ENCODE measurements at regions not wholly inside any gene's neighbourhood (a gene's known extent, or its start where the extent isn't known, plus 50 kb on each side); places are given as distances from the start of the nearest gene placed in this dataset.

DNA sequence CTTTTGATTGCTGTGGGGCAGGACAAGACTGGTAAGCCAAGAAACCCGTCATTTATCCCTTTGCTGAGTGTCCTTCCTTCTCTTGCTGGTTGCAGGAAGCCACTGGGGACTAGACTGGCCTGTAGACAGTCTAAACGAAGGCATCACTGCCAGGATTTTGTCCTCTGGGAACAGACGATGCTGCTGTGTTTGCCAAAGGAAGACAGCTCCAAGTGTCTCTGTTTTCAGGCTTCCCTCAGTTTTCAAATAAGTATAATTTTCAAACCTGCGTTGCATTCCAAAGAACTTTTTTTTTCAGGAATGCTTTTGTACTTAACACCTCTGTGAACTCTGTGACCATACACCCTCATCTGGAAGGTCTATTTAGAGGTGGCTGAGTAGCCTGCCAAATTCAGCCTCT, 269.4 kb downstream of the HLX start:
- TF ChIP-seq POLR2A (IDR thresholded peaks at IDR 0.05) (no peak), CTCF (IDR thresholded peaks at IDR 0.05 in 4 of 5, conservative IDR thresholded peaks at IDR 0.05 in 1 of 5) (no peak)
- peak in 1 of 2 donors; percentile 24 for ATAC-seq
- DNase-seq: peak in 1 of 2 donors; percentile 17
- in situ Hi-C loops (cut with MboI; ENCODE audit: low sequenced_read_pairs in 4 of 4) (no loop called here), intact Hi-C loops (cut with DNase I; ENCODE audit: low total_unique reads) (no loop called here)
- H3K4me1 ChIP-seq: no peaks in the 10 kb centered on the region
- H3K9me3 ChIP-seq: no peaks in the 10 kb centered on the region
- no peaks in the 10 kb centered on the region for H3K27me3 ChIP-seq
- no peaks in the 10 kb centered on the region for H3K36me3 ChIP-seq
- no peak overlapping the region for H3K27ac ChIP-seq
- H3K4me3 ChIP-seq: no peak overlapping the region

- TF ChIP-seq POLR2A (IDR thresholded peaks at IDR 0.05) (no peak), CTCF (IDR thresholded peaks at IDR 0.05 in 4 of 5, conservative IDR thresholded peaks at IDR 0.05 in 1 of 5) (no peak)
- peak; percentile 58 to 75 for ATAC-seq
- H3K27ac ChIP-seq: no peak overlapping the region
- in situ Hi-C loops (cut with MboI; ENCODE audit: low sequenced_read_pairs in 4 of 4) (no loop called here), intact Hi-C loops (cut with DNase I; ENCODE audit: low total_unique reads) (no loop called here)
- no peaks in the 10 kb centered on the region for H3K36me3 ChIP-seq
- no peaks in the 10 kb centered on the region for H3K27me3 ChIP-seq
- H3K4me1 ChIP-seq: no peaks in the 10 kb centered on the region
- DNase-seq: no peak
- no peak overlapping the region for H3K4me3 ChIP-seq
- no peaks in the 10 kb centered on the region for H3K9me3 ChIP-seq
These were observed 269.9 kb downstream of the HLX start for GRCh38 chr1:221149111-221149510.

DNA sequence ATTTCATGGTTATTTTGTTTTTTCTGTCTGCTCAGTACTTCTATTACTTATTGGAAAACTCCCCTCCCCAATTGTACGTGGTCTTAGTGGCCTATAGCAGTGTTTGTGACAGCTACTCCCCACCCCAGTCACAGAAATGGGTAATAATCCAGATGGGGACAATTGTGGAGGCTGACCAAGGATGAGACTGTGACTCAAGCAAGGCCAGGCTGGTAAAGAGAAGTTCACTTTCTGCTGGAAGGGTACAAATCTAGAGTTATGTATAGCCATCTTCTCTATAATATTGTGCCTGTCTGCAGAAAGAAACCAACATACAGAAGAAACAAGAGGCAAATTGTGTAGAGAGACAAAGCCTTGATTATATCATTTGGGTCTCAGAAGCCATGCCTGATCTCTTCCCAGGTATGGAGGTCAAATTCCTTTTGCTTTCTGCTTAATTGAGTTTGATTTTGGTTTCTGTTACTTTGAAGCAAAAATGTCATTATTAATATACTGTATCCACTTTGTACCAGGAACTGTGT, 270.4 kb downstream of the HLX start:
- no peak for TF ChIP-seq CTCF (IDR thresholded peaks at IDR 0.05 in 4 of 5, conservative IDR thresholded peaks at IDR 0.05 in 1 of 5)
- no peak for TF ChIP-seq POLR2A (IDR thresholded peaks at IDR 0.05)
- intact Hi-C loops (cut with DNase I; ENCODE audit: low total_unique reads): no loop called here

DNA sequence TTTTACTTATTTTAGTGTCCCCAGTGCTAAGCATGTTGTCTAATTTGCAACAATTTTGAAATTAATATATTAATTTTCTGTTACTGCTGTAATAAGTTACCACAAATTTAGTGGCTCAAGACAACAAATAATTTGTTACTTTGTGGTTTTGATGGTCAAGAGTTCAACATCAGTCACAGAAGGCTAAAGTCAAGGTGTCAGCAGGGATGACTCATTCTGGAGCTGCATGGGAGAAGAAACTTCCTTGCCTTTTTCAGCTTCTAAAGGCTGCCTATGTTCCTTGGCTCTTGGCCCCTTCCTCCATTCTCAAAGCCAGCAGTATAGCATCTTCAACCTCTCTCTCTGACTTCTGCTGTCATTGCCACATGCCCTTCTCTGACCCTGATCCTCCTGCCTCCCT, 271.8 kb downstream of the HLX start:
- H3K36me3 ChIP-seq: no peaks in the 10 kb centered on the region
- no peak for TF ChIP-seq POLR2A (IDR thresholded peaks at IDR 0.05)
- in situ Hi-C loops (cut with MboI; ENCODE audit: low sequenced_read_pairs in 4 of 4): no loop called here
- H3K4me1 ChIP-seq: no peaks in the 10 kb centered on the region
- no peak overlapping the region for H3K4me3 ChIP-seq
- intact Hi-C loops (cut with DNase I; ENCODE audit: low total_unique reads): no loop called here
- DNase-seq: no peak
- no peak overlapping the region for H3K27ac ChIP-seq
- no peak for ATAC-seq
- H3K27me3 ChIP-seq: no peaks in the 10 kb centered on the region
- H3K9me3 ChIP-seq: no peaks in the 10 kb centered on the region

More for the DNA sequence above, 270.4 kb downstream of the HLX start:
- no peak overlapping the region for H3K4me3 ChIP-seq
- no peaks in the 10 kb centered on the region for H3K9me3 ChIP-seq
- H3K4me1 ChIP-seq: no peaks in the 10 kb centered on the region
- H3K27me3 ChIP-seq: no peaks in the 10 kb centered on the region
- ATAC-seq (no peak), DNase-seq (no peak)
- no peaks in the 10 kb centered on the region for H3K36me3 ChIP-seq
- no peak overlapping the region for H3K27ac ChIP-seq
- in situ Hi-C loops (cut with MboI; ENCODE audit: low sequenced_read_pairs in 4 of 4): no loop called here

DNA sequence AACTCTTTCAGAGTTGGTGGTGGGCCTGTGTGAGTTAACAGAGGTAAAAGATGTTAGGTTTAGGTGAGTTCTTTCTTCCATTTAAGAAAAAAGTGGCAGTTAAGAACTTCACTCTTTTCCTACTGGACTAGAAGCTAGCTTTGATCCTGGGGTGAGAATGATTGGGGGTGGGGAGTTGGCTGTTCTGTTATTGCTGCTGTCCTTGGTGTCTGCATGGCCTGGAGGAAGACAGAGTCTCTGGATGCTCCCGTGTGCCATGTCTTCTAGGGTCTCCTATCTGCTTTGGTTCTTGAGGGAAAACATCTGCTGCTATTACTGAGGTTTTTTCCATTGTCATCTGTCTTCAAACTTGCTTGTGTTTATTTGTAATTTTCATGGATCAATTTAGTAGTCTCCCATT, 275.7 kb downstream of the HLX start:
- no peaks in the 10 kb centered on the region for H3K27me3 ChIP-seq
- DNase-seq (no peak), ATAC-seq (no peak)
- H3K4me3 ChIP-seq: no peak overlapping the region
- H3K36me3 ChIP-seq: no peaks in the 10 kb centered on the region
- in situ Hi-C loops (cut with MboI; ENCODE audit: low sequenced_read_pairs in 4 of 4): no loop called here
- no peak overlapping the region for H3K27ac ChIP-seq
- H3K9me3 ChIP-seq: no peaks in the 10 kb centered on the region
- intact Hi-C loops (cut with DNase I; ENCODE audit: low total_unique reads): no loop called here
- H3K4me1 ChIP-seq: no peaks in the 10 kb centered on the region
- TF ChIP-seq CTCF (IDR thresholded peaks at IDR 0.05 in 4 of 5, conservative IDR thresholded peaks at IDR 0.05 in 1 of 5) (no peak), POLR2A (IDR thresholded peaks at IDR 0.05) (no peak)
